Stimulated activated CD4-positive, alpha-beta T cell treated with anti-CD3 and anti-CD28 coated beads, Interleukin-15, amount 100 ng/mL, for 1 hour (primary cell): ENCODE measurements at regions not wholly inside any gene's neighbourhood (a gene's known extent, or its start where the extent isn't known, plus 50 kb on each side); places are given as distances from the start of the nearest gene placed in this dataset.

Experiments
- DNase-seq, 2 donors: peaks; one replicate each; pipeline ENCODE4 v3.0.0-alpha.2; 2020; ENCODE audit warnings: low read depth in 1 of 2, low spot score in 1 of 2

DNA sequence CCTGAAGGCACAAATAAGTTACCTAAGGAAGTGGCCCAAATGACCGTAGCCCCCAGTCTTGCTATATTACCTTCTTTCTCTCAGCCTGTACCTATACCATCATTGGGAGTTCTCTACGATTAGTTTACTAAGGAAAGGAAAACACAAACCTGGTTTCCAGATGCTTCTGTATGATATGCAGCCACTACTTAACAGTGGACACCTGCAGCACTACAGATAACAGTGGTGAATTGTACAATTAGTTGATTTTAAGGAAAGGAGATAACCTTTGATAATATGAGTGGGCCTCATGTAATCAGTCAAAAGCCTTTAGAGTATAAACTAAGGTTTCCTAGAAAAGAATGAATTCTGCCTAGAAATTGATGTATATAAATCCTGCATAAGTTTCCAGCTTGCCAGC, 1157.4 kb downstream of the KCNT2 start:
- no peak for DNase-seq

DNA sequence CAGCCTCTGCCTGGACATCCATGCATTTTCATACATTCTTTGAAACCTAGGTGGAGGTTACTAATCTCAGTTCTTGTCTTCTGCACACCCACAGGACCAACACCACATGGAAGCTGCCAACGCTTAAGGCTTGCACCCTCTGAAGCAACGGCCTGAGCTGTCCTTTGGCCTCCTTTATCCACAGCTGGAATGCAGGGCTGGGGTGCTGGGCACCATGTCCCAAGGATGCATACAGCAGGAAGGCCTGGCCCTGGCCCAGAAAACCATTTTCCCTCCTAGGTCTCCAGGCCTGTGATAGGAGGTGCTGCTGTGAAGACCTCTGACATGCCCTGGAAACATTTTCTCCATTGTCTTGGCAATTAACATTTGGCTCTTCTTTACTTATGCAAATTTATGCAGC, 1168.6 kb downstream of the KCNT2 start:
- DNase-seq, result no peak

DNA sequence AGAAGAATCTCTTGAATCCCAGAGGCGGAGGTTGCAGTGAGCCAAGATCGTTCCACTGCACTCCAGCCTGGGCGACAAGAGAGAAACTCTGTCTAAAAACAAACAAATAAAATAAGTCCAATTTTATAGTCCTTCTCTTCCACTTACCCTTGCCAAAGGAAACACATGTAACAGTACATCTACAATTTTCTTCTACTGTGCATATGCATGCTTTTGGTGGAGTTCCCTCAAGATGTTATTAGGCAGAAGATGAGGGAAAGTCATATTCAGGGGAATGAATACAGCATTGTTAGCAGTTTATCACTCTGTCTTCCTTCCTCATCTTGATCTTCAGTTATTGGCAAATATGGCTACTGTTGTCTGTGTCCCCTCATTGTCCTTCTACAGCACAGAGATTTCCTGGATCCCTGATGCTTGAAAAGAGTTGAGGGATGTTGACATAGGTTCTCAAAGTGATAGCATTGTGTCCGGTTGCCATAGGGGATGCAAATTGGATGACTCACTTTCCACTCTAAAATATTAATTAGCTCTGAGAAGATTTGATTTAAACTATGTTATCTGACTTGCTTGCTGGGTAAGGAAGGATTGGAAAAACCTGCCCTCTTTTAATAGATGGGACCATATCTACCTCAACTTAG, 1173.6 kb downstream of the KCNT2 start:
- DNase-seq, result no peak

DNA sequence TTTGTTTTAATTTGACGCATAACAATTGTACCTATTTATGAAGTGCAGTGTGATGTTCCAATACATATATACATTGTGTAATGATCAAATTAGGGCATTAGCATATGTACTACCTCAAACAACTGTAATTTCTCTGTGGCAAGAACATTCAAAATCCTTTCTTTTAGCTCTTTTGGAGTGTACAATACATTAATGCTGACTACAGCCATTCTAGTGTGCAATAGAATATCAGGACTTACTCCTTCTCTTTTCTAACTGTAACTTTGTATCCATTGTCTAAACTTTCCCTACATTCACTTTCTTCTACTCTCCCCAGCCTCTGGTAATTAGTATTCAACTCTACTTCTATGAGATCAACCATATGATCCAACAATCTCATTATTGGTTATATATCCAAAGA, 1177.4 kb downstream of the KCNT2 start:
- no peak for DNase-seq

DNA sequence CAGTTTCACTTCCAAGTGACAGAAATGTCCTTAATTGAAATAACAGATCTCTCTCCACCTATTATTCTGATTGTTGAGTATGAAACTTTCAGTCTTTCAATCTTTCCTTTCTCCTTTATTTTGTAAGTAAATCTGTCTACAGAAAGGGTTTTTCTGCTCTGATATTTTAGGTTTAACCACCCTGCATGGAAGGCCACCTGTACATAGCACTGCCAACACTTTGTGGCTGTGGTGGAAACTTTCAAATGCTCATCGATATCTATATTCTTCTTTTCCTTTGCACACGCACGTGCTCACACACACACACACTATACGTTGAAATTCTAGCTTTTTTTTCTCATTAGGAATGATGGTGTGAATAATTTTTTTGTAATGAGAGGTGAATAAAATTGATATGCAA, 1179.3 kb downstream of the KCNT2 start:
- no peak for DNase-seq

DNA sequence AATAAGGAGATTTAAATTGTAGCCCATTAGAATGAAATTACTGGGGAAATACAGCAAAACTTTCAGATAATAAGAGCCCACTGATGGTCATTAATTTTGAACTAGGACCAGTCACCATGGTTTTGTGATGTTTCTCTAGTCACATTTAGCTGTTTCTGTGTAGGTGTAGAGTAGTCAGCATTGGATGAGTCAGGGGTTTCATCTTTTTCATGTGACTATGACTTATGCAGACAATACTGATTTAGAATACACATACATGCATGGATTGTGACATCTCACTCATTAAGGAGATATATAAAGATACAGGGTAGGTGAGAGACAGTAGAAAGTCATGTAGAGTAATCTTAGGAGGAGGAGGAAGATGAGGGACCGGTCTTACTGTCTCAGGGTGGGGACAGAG, 1192.7 kb downstream of the KCNT2 start:
- no peak for DNase-seq

DNA sequence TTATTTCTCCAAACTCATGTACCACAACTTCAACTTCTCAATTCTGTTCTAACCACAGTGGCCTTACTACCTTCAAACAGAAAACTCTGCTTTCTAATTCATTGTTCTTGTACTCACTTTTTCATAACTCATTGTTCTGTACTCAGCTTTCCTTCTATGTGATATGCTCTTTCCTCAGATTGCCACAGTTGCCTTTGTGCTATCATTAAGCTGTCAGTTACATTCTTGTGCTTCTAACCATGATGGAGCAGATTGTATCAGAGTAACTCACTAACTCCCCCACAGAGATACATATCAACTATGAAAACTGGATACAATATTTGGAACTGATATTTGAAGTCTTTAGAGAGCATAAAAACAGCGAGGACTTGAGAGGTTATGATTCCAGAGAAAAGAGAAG, 1213.7 kb downstream of the KCNT2 start:
- no peak for DNase-seq

DNA sequence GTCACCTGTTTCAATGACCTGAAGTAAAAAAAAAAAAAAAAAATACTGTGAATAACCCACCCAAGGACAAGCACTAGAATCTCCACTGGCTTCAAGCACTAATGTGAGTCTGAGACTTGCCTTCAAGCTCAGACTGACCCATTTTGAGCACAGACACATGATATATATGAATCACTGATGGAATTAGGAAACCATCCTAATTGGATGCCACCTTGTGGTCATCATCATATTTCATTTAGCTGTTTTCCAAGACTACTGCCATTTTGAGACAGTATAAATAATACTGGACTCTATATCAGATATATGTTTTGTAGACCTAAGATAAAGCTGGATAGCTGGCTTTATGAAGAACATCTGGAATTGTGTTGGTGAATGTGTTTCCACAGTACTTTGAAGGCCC, 1232.0 kb downstream of the KCNT2 start:
- no peak for DNase-seq

DNA sequence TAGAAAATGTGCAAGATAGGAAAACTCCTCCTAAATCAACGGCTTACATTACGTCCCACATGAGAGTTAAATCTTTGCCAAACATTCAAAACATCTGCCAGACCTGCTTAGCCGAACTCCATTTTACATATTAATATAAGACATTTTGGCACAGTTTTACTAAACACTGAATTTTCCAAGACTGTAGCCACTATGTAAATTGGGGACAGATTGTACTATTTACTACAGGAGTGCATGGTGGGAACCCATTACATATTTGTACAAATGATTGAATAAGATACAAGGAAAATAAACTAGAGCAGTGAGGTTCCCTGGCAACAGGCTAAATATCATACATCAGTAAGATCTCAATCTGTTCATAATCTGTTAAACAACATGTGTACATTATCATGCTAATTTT, 1234.4 kb downstream of the KCNT2 start:
- DNase-seq, result no peak

DNA sequence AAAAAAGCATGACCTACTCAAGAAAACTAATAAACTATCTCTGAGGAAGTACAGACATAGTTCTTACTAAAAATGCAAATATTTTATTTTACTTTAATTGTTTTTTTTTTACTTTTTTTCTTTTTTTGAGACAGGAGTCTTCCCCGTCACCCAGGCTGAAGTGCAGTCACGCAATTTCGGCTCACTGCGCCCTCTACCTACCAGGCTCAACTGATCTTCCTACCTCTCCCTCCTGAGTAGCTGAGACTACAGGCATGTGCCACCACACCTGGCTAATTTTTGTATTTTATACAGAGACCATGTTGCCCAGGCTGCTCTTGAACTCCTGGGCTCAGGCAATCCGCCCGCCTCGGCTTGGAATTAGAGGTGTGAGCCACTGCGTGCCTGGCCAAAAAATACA, 1263.1 kb downstream of the KCNT2 start:
- DNase-seq, result no peak

DNA sequence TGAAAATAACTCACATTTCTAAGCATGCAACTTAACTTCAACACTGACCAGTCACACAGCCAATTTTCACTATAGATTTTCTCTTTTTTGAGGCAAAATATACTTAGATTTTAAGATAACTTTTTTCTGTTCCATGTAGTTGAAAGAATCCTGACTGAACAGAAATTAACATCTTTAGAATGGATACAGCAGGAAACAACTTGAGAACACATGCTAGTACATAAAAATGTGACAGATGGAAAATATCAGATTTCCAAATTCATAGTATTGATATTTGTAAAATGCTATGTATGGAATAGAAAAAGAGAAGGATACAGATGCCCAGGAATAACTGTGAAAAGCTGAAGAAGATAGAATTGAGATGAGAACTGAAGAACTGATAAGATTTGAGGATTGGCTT, 1270.6 kb downstream of the KCNT2 start:
- no peak for DNase-seq

DNA sequence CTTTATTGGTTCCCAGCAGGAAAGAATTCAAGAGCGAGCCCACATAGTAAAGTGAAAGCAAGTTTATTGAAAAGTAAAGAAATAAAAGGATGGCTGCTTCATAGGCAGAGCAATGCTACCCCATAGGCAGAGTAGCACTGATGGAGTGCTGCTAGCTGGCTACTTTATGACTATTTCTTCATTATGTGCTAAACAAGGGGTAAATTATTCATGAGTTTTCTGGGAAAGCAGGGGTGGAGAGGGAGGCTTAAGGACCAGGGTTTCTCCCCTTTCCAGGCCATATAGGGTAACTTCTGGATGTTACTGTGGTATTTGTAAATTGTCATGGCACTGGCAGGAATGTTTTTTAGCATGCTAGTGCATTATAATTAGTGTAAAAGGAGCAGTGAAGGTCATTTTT, 1271.4 kb downstream of the KCNT2 start:
- no peak for DNase-seq

DNA sequence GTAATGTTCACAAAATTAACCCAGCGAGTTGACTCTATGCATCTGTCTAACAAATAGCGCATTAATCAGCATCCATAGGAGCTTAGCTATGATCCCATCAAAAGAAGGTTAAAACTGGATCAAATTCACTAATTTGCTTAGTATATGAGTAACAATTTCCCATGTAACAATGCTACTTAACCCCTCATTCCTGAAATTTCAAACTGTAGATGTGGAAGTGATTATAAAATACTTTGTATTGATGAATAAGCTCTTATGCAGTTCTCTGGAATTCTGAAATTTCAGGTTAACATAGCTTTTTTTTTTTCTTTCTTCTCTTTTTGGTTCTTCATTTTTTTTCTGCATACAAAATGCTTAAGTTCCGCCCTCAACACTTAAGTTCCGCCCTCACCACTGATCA, 1272.7 kb downstream of the KCNT2 start:
- DNase-seq, result no peak

DNA sequence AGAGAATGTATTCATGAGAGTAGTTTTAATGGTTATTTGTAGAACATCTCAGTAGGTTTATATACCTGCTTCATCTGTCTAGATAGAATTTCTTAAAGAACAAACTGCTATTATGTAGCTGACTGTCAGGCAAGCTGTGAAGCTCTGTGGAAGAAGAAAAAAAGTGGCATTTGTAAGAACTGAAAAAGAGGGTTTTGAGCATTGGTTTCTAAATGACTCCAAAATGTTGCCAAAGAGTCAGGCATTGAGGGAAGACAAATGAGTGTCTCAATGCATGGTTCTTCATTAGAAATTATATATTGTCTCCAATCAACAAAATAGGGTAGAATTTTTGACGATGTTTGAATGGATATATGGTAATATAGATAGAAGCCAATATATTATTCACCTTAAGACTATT, 1276.1 kb downstream of the KCNT2 start:
- no peak for DNase-seq

DNA sequence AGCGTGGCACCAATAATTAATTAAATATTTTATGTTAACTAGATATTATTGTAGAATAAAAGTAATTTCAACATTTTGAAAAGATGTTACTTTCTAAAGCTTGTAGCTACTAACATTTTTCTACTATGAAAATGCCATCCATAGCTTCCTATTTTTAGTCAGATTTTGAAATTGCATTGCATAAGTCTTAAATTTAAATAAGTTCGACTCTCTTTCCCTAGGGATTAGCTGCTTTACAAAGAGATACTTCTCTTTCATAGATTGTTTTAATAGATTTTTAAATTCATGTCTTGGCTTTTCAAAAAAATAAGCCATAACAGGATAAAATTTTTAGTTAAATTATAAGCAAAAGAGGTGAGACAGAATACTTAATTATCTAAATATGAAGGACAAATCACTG, 1279.6 kb downstream of the KCNT2 start:
- DNase-seq, result no peak

DNA sequence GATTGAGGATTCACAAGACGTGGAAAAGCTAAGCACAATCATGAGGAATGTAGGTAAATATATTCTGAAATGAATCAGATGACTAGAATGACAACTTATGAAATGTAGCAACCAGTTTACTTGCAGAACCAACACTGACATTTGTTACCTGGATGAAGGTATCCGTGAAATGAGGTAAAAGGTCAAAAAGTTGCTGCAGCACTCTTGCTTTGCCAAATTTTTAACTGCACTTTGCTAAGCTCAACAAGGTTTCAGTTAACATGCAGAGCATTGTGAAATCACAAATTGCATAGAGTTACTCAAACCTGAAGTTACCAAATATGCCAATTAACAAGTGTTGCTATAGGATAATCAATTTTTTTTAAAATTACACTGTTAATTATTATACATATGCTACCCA, 1280.1 kb downstream of the KCNT2 start:
- no peak for DNase-seq

DNA sequence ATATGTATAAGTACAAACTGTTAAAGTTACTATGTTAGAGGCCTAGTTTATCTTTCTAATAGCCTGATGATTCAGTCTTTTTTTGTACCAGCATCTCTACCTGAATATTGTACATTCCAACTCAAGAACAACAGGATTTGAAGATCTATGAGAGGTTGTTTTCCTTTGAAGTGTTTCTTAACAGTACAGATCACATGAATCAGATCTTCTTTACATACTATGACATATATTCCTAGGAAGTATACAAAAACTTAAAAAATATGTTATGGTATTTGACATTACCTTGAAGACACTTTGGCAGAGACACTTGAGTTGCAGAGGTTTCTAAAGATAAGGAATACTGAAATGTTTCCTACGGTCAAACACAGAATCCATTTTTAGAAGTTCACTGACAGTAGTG, 1280.9 kb downstream of the KCNT2 start:
- no peak for DNase-seq

DNA sequence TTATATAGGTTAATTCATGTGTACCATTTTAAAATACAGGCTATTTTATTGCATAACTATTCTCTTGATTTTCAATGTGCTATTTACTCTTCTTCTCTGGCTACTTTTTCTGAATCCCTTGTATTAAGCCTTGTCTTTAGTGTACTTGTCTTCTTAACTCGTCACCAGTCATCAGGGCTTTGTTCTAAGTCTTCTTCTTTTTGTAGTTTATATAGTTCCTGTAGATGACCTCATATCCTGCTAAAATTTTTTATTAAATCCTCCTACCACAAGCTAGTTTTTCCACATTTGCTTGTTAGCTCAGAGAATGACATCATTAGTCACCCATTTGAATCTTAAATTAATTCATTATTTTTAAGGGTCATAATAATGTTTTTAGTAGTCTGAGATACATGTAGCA, 1281.9 kb downstream of the KCNT2 start:
- DNase-seq, result no peak

DNA sequence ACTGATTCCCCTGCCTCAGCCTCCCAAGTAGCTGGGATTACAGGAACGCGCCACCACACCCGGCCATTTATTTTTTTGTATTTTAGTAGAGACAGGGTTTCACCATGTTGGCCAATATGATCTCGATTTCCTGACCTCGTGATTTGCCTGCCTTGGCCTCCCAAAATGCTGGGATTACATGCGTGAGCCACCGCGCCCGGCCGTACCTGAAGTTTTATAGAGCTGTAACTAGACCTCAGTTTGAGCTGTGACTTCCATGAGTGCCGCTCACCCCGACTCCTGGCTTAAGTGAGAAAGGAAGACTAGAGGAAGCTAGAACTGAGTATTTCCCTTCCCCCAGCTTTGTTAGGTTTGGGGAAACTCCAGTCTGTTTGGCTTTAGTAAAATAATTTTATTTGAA, 1283.1 kb downstream of the KCNT2 start:
- DNase-seq, result no peak

DNA sequence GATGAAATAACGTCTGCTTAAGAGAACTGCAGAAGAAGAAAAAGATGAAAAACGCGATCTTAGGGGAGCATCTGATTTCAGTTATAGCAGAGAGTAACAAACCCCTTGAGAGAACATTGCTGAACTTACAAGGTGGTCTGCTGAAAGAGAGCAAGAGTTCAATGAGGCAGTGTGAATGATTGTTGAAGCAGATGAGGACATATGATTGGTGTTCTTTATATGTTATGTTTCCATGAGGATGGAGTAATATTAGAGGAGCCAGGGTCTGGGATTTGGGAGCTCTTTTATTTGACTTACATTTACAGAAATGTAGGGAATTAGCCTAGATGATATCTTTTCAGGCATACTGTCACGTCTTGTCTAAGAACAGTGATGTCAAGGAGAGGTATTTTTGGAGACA, 1302.0 kb downstream of the KCNT2 start:
- no peak for DNase-seq

DNA sequence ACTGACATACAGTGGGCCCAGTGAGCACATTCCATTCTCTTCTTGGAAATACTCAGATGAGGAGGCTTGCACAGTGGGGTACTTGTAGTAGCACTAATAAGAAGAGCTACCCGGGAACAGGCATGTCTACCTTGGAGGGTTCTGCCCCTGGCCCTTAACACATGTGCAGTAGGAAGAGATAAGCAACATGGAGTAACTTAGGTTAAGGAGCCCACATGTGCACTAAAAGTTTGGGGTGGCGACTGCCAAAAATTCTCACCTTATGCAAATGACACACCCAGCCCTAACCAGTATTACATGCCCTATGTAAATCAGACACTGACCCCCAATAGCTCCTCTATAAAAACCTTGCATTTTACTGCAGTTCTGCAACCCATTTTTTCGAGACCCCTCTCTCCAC, 1313.3 kb downstream of the KCNT2 start:
- no peak for DNase-seq

DNA sequence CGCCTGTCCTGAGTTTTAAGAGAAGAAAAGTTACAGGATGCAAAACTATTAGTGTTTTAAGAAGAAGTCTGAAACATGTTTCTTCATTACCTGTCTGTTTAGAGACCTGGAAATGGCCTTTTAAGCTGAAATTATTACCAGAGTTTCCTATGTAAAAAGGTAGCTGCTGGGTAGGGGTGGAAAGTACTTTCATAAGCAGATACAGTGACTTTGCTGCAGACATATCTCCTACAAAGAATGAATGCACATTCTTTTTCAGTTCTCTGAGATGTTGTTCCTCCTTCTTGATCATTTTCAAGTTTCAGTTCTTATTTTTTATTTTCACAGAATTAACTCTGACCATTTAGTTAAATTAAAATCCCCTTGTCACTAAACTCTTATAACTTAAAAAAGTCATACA, 1329.6 kb downstream of the KCNT2 start:
- no peak for DNase-seq

DNA sequence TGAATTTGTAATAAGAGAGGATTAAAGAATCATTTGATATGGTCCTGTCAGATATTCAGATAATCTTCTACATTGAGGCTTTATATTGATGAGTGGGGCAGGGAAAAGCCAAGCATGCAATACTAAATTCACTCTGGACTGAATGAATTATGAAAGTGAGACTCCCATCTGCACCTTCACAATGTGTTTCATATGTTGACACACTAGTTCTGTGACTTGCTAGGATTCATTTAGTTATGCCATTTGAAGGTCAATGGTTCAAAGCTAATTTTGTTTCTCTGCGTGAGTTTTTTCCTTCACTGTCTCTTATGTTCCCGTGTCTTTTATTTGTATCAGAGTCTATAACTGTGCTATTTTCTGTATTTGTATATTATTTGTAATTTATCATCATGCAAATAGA, 1332.5 kb downstream of the KCNT2 start:
- DNase-seq, result no peak

DNA sequence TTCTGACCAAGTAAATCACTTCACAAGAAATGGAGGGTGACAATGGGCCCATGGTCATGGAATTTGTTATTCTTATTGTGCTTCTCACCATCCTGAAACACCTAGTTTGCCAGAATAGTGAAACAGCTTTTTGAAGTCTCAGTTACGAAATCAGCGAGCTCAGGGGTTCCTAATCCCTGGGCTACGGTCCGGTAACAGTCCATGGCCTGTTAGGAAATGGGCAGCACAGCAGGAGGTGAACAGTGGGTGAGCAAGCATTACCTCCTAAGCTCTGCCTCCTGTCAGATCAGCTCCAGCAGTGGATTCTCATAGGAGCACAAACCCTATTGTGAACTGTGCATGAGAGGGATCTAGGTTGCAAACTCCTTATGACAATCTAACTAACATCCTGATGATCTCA, 1356.3 kb downstream of the KCNT2 start:
- DNase-seq, result no peak
